GM23338 (cell line): ENCODE measurements at regions not wholly inside any gene's neighbourhood (a gene's known extent, or its start where the extent isn't known, plus 50 kb on each side); places are given as distances from the start of the nearest gene placed in this dataset.

Source experiments
- ATAC-seq: fragments of 200-7000 bp; cut with Tn5 transposase; 3 replicates; pipeline ENCODE4 v1.9.1; 2020
- DNase-seq: peaks from one replicate; pipeline ENCODE4 v3.0.0-alpha.2; 2015; ENCODE audit warnings: low spot score
- H2AFZ ChIP-seq: fragments of 200-600 bp; sonication (generic); 2 replicates; pipeline ENCODE4 v1.8.0; 2016; ENCODE audit warnings: antibody characterized with exemption, mild to moderate bottlenecking, moderate library complexity
- H3F3A ChIP-seq: fragments of 200-600 bp; sonication (generic); replicated peaks from 2 replicates; pipeline ENCODE4 v1.8.0; 2017; ENCODE audit warnings: antibody characterized with exemption, mixed run types, low read depth
- H3K27ac ChIP-seq: fragments of 200-600 bp; sonication (generic); 2 replicates; pipeline ENCODE4 v1.6.1; 2016; ENCODE audit warnings: low read depth
- H3K27me3 ChIP-seq: fragments of 200-600 bp; sonication (generic); 2 replicates; pipeline ENCODE4 v1.8.0; 2016; ENCODE audit warnings: mild to moderate bottlenecking, mixed run types, moderate library complexity; ENCODE audit not compliant: insufficient read depth
- H3K36me3 ChIP-seq: fragments of 200-600 bp; sonication (generic); 2 replicates; pipeline ENCODE4 v1.8.0; 2016; ENCODE audit warnings: mild to moderate bottlenecking; ENCODE audit not compliant: insufficient read depth
- H3K4me1 ChIP-seq: fragments of 200-600 bp; sonication (generic); 2 replicates; pipeline ENCODE4 v1.8.0; 2016; ENCODE audit warnings: mild to moderate bottlenecking, moderate library complexity; ENCODE audit not compliant: insufficient read depth
- H3K4me2 ChIP-seq: fragments of 200-600 bp; sonication (generic); 2 replicates; pipeline ENCODE4 v1.7.1; 2017; ENCODE audit warnings: mixed run types
- H3K4me3 ChIP-seq: fragments of 200-600 bp; sonication (generic); 2 replicates; pipeline ENCODE4 v1.6.1; 2016; ENCODE audit warnings: mixed run types
- H3K79me2 ChIP-seq: fragments of 200-600 bp; sonication (generic); replicated peaks from 2 replicates; pipeline ENCODE4 v1.8.0; 2017; ENCODE audit warnings: mild to moderate bottlenecking; ENCODE audit not compliant: insufficient read depth
- H3K9me2 ChIP-seq: fragments of 200-600 bp; sonication (generic); 2 replicates; pipeline ENCODE4 v1.8.0; 2017; ENCODE audit not compliant: insufficient read depth
- H4K20me1 ChIP-seq: fragments of 200-600 bp; sonication (generic); replicated peaks from 2 replicates; pipeline ENCODE4 v1.8.0; 2017; ENCODE audit warnings: mild to moderate bottlenecking; ENCODE audit not compliant: insufficient read depth
- H3K27ac Mint-ChIP-seq: 2 replicates; pipeline ENCODE4 v1.8.0; 2020; ENCODE audit warnings: inconsistent platforms, mild to moderate bottlenecking, moderate library complexity, mixed read lengths
- H3K27me3 Mint-ChIP-seq: 3 replicates; pipeline ENCODE4 v1.8.0; 2022; ENCODE audit warnings: low read depth, mild to moderate bottlenecking, moderate library complexity, mixed read lengths, inconsistent platforms; ENCODE audit not compliant: insufficient read depth, poor library complexity
- H3K36me3 Mint-ChIP-seq: 3 replicates; pipeline ENCODE4 v1.8.0; 2021; ENCODE audit warnings: low read depth, mild to moderate bottlenecking, inconsistent platforms, moderate library complexity, mixed read lengths
- H3K4me1 Mint-ChIP-seq: 3 replicates; pipeline ENCODE4 v1.8.0; 2020; ENCODE audit warnings: mild to moderate bottlenecking, inconsistent platforms, mixed read lengths
- H3K4me3 Mint-ChIP-seq: 3 replicates; pipeline ENCODE4 v1.8.0; 2021; ENCODE audit warnings: moderate library complexity, mild to moderate bottlenecking, inconsistent platforms, mixed read lengths
- H3K9me3 Mint-ChIP-seq: 3 replicates; pipeline ENCODE4 v1.8.0; 2020; ENCODE audit warnings: moderate library complexity, mild to moderate bottlenecking, inconsistent platforms, mixed read lengths
- JUNB ChIP-seq: IDR thresholded peaks from one replicate; pipeline ENCODE4 v1.6.1; 2016; ENCODE audit warnings: antibody characterized with exemption; ENCODE audit not compliant: unreplicated experiment
- TF ChIP-seq, protein P1 (sequence below): IDR thresholded peaks from one replicate; pipeline ENCODE4 v1.6.1; 2018; ENCODE audit warnings: antibody characterized with exemption; ENCODE audit not compliant: unreplicated experiment
- TF ChIP-seq, protein P2 (sequence below), 2 experiments: fragments of 200-600 bp in 1 of 2; sonication (generic) in 1 of 2; conservative IDR thresholded peaks; 2 replicates each; pipeline versions ENCODE4 v1.5.1 to v1.6.1; 2016 to 2017; ENCODE audit warnings: antibody characterized with exemption in 2 of 2, low read depth in 2 of 2, mild to moderate bottlenecking in 2 of 2, moderate library complexity in 1 of 2

DNA sequence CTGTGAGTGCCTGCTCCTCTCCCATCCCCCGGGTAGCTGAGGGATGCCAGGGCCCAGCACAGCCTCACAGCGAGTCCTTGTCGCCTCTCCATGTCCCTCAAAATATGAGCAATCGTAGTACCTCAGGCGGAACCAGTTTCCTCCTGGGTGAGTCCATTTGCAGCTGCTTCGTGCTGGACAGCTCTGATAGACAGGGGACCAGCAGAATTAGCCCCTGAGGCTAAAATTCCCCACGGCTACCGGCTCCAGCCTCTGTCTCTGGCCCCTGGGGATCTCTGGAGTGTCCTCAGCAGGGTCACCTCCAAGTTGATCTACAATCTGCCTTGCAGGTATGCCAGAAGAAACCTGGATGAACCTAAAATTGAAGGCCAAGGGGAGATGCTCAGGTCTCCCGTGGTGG is 115.8 kb upstream of the FBXL7 start:
- DNase-seq (no peak), ATAC-seq (peak; percentile 48)
- TF ChIP-seq, protein P1, sequence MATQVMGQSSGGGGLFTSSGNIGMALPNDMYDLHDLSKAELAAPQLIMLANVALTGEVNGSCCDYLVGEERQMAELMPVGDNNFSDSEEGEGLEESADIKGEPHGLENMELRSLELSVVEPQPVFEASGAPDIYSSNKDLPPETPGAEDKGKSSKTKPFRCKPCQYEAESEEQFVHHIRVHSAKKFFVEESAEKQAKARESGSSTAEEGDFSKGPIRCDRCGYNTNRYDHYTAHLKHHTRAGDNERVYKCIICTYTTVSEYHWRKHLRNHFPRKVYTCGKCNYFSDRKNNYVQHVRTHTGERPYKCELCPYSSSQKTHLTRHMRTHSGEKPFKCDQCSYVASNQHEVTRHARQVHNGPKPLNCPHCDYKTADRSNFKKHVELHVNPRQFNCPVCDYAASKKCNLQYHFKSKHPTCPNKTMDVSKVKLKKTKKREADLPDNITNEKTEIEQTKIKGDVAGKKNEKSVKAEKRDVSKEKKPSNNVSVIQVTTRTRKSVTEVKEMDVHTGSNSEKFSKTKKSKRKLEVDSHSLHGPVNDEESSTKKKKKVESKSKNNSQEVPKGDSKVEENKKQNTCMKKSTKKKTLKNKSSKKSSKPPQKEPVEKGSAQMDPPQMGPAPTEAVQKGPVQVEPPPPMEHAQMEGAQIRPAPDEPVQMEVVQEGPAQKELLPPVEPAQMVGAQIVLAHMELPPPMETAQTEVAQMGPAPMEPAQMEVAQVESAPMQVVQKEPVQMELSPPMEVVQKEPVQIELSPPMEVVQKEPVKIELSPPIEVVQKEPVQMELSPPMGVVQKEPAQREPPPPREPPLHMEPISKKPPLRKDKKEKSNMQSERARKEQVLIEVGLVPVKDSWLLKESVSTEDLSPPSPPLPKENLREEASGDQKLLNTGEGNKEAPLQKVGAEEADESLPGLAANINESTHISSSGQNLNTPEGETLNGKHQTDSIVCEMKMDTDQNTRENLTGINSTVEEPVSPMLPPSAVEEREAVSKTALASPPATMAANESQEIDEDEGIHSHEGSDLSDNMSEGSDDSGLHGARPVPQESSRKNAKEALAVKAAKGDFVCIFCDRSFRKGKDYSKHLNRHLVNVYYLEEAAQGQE, result peak; percentile 20
- TF ChIP-seq JUNB, result no peak
- Histone ChIP-seq H3F3A (no peaks in the 10 kb centered on the region), H3K4me3 (no peak overlapping the region), H3K79me2 (no peaks in the 10 kb centered on the region), H3K27me3 (no peaks in the 10 kb centered on the region), H4K20me1 (no peaks in the 10 kb centered on the region), H2AFZ (0 out of 2 replicates have a peak overlapping the region, but pooled peaks have one; percentile 23), H3K4me2 (no peak overlapping the region), H3K4me1 (peaks cover 3% of the 10 kb centered on the region; the same call in 1 of the 2 replicates), H3K9me2 (no peaks in the 10 kb centered on the region), H3K36me3 (no peaks in the 10 kb centered on the region), H3K27ac (no peak overlapping the region)
- H3K9me3 Mint-ChIP-seq, result no peaks in the 10 kb centered on the region; the same call in 2 of the 3 replicates
- H3K27me3 Mint-ChIP-seq, result peaks cover 4% of the 10 kb centered on the region
- no peaks in the 10 kb centered on the region; the same call in 2 of the 3 replicates for H3K36me3 Mint-ChIP-seq
- peaks cover 3% of the 10 kb centered on the region; the same call in 2 of the 3 replicates for H3K4me1 Mint-ChIP-seq
- H3K4me3 Mint-ChIP-seq, result no peak overlapping the region
- no peak overlapping the region; the same call in 1 of the 2 replicates for H3K27ac Mint-ChIP-seq

DNA sequence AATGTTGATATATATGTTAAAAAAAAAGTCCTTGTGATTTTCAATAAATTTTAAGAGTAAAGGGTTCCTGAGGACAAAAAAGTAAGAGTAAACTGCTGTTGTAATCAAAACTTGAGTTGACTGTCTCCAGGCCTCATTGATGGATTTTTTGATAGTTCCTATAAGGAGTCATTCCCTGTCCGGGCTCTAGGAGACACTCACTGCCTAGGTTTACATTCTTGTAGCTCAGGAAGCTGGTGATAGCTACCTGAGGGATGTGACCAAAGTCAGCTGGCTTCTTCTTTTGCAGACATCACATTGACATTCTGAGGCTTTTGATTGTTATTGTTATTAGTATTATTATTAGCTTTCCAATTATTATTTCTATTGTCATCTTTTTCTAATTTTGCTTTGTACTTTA is 116.5 kb upstream of the FBXL7 start:
- no peaks in the 10 kb centered on the region for H3K36me3 ChIP-seq
- no peaks in the 10 kb centered on the region; the same call in 2 of the 3 replicates for H3K36me3 Mint-ChIP-seq
- H3K4me1 Mint-ChIP-seq, result peaks cover 3% of the 10 kb centered on the region; the same call in 2 of the 3 replicates
- H3K9me3 Mint-ChIP-seq, result no peaks in the 10 kb centered on the region; the same call in 2 of the 3 replicates
- TF ChIP-seq, protein P1, result no peak
- TF ChIP-seq, protein P2, sequence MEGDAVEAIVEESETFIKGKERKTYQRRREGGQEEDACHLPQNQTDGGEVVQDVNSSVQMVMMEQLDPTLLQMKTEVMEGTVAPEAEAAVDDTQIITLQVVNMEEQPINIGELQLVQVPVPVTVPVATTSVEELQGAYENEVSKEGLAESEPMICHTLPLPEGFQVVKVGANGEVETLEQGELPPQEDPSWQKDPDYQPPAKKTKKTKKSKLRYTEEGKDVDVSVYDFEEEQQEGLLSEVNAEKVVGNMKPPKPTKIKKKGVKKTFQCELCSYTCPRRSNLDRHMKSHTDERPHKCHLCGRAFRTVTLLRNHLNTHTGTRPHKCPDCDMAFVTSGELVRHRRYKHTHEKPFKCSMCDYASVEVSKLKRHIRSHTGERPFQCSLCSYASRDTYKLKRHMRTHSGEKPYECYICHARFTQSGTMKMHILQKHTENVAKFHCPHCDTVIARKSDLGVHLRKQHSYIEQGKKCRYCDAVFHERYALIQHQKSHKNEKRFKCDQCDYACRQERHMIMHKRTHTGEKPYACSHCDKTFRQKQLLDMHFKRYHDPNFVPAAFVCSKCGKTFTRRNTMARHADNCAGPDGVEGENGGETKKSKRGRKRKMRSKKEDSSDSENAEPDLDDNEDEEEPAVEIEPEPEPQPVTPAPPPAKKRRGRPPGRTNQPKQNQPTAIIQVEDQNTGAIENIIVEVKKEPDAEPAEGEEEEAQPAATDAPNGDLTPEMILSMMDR (conservative IDR thresholded peaks at IDR 0.05; ENCODE audit: low read depth in 2 of 2), result peak; percentile 68 to 76
- TF ChIP-seq JUNB, result no peak
- no peaks in the 10 kb centered on the region for H3K9me2 ChIP-seq
- H3F3A ChIP-seq, result no peaks in the 10 kb centered on the region
- H3K27me3 Mint-ChIP-seq, result peaks cover 4% of the 10 kb centered on the region
- peak; percentile 94 for ATAC-seq
- no peak overlapping the region for H3K27ac ChIP-seq
- H2AFZ ChIP-seq, result no peak overlapping the region
- no peaks in the 10 kb centered on the region for H3K79me2 ChIP-seq
- peaks cover 3% of the 10 kb centered on the region; the same call in 1 of the 2 replicates for H3K4me1 ChIP-seq
- H3K4me3 Mint-ChIP-seq, result no peak overlapping the region
- H3K4me3 ChIP-seq, result no peak overlapping the region
- H3K27ac Mint-ChIP-seq, result no peak overlapping the region
- H4K20me1 ChIP-seq, result no peaks in the 10 kb centered on the region
- H3K4me2 ChIP-seq, result no peak overlapping the region
- DNase-seq, result peak; percentile 77
- H3K27me3 ChIP-seq, result no peaks in the 10 kb centered on the region
